HG03469 (cell line): ENCODE measurements at regions not wholly inside any gene's neighbourhood (a gene's known extent, or its start where the extent isn't known, plus 50 kb on each side); places are given as distances from the start of the nearest gene placed in this dataset.
"Not testable (repeated sequence)": the region's sequence is repeated elsewhere in the genome, so short reads cannot be mapped to it uniquely, and the experiment has no call there.

Source experiments
- ATAC-seq: cut with Tn5 transposase; IDR thresholded peaks from one replicate; pipeline ENCODE4 v1.9.1; 2021; ENCODE audit warnings: mild to moderate bottlenecking, moderate library complexity, moderate number of reproducible peaks; ENCODE audit not compliant: unreplicated experiment

GRCh38 chr3:6066397-6066796 lies 794.5 kb upstream of the GRM7 start:
- ATAC-seq: no peak

GRCh38 chr3:6066868-6067578 lies 793.9 kb upstream of the GRM7 start:
- not testable (repeated sequence) for ATAC-seq

- ATAC-seq: no peak
These were observed 786.0 kb upstream of the GRM7 start for GRCh38 chr3:6074952-6075351.

GRCh38 chr3:6078436-6078835 lies 782.5 kb upstream of the GRM7 start:
- no peak for ATAC-seq

- ATAC-seq: no peak
These were observed 781.9 kb upstream of the GRM7 start for GRCh38 chr3:6079011-6079410.

- no peak for ATAC-seq
These were observed 781.2 kb upstream of the GRM7 start for GRCh38 chr3:6079561-6080179.

- ATAC-seq: no peak
These were observed 772.5 kb upstream of the GRM7 start for GRCh38 chr3:6088433-6088832.

- ATAC-seq: no peak
These were observed 771.1 kb upstream of the GRM7 start for GRCh38 chr3:6089780-6090179.

GRCh38 chr3:6091262-6091661 lies 769.7 kb upstream of the GRM7 start:
- ATAC-seq: no peak

GRCh38 chr3:6095006-6095405 lies 765.9 kb upstream of the GRM7 start:
- ATAC-seq: no peak

- ATAC-seq: no peak
These were observed 763.9 kb upstream of the GRM7 start for GRCh38 chr3:6097021-6097420.

- ATAC-seq: no peak
These were observed 763.4 kb upstream of the GRM7 start for GRCh38 chr3:6097556-6097955.

GRCh38 chr3:6098516-6099157 lies 762.3 kb upstream of the GRM7 start:
- no peak for ATAC-seq

GRCh38 chr3:6099458-6100075 lies 761.3 kb upstream of the GRM7 start:
- no peak for ATAC-seq

- no peak for ATAC-seq
These were observed 755.7 kb upstream of the GRM7 start for GRCh38 chr3:6105187-6105586.

GRCh38 chr3:6108957-6109356 lies 752.0 kb upstream of the GRM7 start:
- no peak for ATAC-seq

GRCh38 chr3:6110451-6110850 lies 750.5 kb upstream of the GRM7 start:
- ATAC-seq: no peak

- ATAC-seq: no peak
These were observed 748.4 kb upstream of the GRM7 start for GRCh38 chr3:6112546-6112945.

- ATAC-seq: no peak
These were observed 747.6 kb upstream of the GRM7 start for GRCh38 chr3:6113338-6113737.

GRCh38 chr3:6119367-6119766 lies 741.5 kb upstream of the GRM7 start:
- no peak for ATAC-seq

- ATAC-seq: no peak
These were observed 740.1 kb upstream of the GRM7 start for GRCh38 chr3:6120786-6121185.

- ATAC-seq: no peak
These were observed 736.0 kb upstream of the GRM7 start for GRCh38 chr3:6124875-6125274.
